Mesothelial cell of epicardium (in vitro differentiated cells): ENCODE measurements at regions not wholly inside any gene's neighbourhood (a gene's known extent, or its start where the extent isn't known, plus 50 kb on each side); places are given as distances from the start of the nearest gene placed in this dataset.

Experiments used
- DNase-seq, 2 experiments: peaks; one replicate each; pipeline ENCODE4 v3.0.0; 2021; ENCODE audit warnings: low spot score in 2 of 2; ENCODE audit not compliant: unreplicated experiment in 2 of 2
- H3K27ac Mint-ChIP-seq: 2 replicates; pipeline ENCODE4 v1.8.0; 2021; ENCODE audit warnings: mixed read lengths
- H3K27me3 Mint-ChIP-seq: 2 replicates; pipeline ENCODE4 v1.8.0; 2021; ENCODE audit warnings: low read depth, mixed read lengths
- H3K36me3 Mint-ChIP-seq: 2 replicates; pipeline ENCODE4 v1.8.0; 2021; ENCODE audit warnings: mixed read lengths
- H3K4me1 Mint-ChIP-seq: 2 replicates; pipeline ENCODE4 v1.8.0; 2021; ENCODE audit warnings: mixed read lengths
- H3K4me3 Mint-ChIP-seq: 2 replicates; pipeline ENCODE4 v1.8.0; 2021; ENCODE audit warnings: mild to moderate bottlenecking, moderate library complexity, mixed read lengths
- H3K9me3 Mint-ChIP-seq: 2 replicates; pipeline ENCODE4 v1.8.0; 2021; ENCODE audit warnings: mixed read lengths
- TF ChIP-seq, protein P1 (sequence below): fragments of 200-600 bp; sonication (generic); IDR thresholded peaks from one replicate; pipeline ENCODE4 v1.5.0; 2021; ENCODE audit warnings: antibody characterized with exemption; ENCODE audit not compliant: unreplicated experiment

DNA sequence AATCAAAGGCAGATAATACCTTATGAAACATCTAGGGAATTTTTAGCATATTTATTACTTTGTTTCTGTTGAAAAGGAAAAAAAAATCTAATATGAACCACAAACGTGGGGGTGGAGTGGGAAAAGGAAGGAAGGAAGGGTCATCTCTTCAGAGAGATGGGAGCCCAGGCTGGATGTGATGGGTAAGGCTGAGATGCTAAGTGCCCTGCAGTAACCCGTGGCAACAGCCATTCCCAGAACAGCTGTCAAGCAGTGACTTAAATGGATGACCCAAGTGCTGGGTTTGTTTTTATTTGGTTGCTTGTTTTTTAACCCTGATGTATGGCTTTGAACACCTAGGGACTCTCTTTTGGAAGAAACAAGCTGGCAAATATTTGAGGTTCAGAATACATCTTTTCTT lies 50.7 kb upstream of the KLF7 start:
- Mint-ChIP-seq H3K27me3 (peaks cover 34% of the 10 kb centered on the region), H3K36me3 (no peaks in the 10 kb centered on the region), H3K27ac (no peak overlapping the region), H3K4me1 (peaks cover 4% of the 10 kb centered on the region), H3K4me3 (no peak overlapping the region), H3K9me3 (peaks cover 4% of the 10 kb centered on the region)
- no peak for DNase-seq
- TF ChIP-seq, protein P1, sequence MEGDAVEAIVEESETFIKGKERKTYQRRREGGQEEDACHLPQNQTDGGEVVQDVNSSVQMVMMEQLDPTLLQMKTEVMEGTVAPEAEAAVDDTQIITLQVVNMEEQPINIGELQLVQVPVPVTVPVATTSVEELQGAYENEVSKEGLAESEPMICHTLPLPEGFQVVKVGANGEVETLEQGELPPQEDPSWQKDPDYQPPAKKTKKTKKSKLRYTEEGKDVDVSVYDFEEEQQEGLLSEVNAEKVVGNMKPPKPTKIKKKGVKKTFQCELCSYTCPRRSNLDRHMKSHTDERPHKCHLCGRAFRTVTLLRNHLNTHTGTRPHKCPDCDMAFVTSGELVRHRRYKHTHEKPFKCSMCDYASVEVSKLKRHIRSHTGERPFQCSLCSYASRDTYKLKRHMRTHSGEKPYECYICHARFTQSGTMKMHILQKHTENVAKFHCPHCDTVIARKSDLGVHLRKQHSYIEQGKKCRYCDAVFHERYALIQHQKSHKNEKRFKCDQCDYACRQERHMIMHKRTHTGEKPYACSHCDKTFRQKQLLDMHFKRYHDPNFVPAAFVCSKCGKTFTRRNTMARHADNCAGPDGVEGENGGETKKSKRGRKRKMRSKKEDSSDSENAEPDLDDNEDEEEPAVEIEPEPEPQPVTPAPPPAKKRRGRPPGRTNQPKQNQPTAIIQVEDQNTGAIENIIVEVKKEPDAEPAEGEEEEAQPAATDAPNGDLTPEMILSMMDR, result no peak

DNA sequence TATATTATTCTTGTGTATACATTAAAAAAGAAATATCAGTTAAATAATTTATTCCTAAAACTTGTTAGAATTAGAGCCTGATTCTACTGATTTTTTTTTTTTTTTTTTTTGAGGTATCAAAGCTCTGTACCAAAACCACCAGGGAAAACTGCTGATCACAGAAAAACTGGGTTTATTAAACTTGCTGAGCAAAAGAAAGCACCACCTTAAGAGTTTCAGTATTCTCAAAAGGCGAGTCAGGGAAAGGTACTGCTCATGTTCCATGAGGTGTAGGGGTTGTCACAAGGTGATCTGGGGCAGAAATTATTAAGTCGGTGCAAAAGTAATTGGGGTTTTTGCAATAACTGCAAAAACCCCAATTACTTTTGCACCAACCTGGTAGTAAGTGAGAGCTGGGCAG lies 51.7 kb upstream of the KLF7 start:
- TF ChIP-seq, protein P1, result no peak
- H3K4me3 Mint-ChIP-seq, result no peak overlapping the region
- H3K9me3 Mint-ChIP-seq, result no peaks in the 10 kb centered on the region
- no peak overlapping the region for H3K27ac Mint-ChIP-seq
- peaks cover 4% of the 10 kb centered on the region for H3K4me1 Mint-ChIP-seq
- H3K27me3 Mint-ChIP-seq, result peaks cover 42% of the 10 kb centered on the region
- no peaks in the 10 kb centered on the region for H3K36me3 Mint-ChIP-seq
- DNase-seq, result no peak

DNA sequence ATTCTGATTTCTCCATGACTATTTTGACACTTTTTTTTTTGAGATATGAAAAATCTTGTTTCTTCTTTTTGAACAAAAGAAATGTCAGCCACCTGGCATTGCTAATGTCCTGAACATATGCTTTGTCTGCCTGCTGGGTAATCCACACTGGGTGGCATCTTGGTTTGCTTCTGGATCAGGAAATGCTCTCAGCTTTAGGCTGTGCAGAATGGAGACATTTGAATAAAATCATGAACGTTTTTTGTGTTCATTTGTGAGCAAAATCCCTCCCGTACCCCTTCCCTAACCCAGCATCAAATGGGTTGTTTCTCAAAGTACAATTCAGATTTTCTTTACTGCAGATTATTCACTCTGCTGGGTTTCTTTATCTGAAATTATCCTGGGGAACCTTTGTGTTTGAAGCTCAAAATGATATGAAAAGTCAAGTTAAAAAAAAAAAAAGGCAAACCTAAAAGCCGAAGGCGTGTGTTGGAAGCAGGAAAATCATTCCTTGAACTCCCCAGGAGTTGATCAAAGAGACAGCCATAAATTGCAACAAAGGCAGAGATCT lies 53.4 kb upstream of the KLF7 start:
- no peak overlapping the region for H3K27ac Mint-ChIP-seq
- H3K4me3 Mint-ChIP-seq, result no peak overlapping the region
- TF ChIP-seq, protein P1, result no peak
- no peak for DNase-seq
- peaks cover 49% of the 10 kb centered on the region for H3K27me3 Mint-ChIP-seq
- no peaks in the 10 kb centered on the region for H3K9me3 Mint-ChIP-seq
- peaks cover 4% of the 10 kb centered on the region for H3K4me1 Mint-ChIP-seq
- H3K36me3 Mint-ChIP-seq, result no peaks in the 10 kb centered on the region

DNA sequence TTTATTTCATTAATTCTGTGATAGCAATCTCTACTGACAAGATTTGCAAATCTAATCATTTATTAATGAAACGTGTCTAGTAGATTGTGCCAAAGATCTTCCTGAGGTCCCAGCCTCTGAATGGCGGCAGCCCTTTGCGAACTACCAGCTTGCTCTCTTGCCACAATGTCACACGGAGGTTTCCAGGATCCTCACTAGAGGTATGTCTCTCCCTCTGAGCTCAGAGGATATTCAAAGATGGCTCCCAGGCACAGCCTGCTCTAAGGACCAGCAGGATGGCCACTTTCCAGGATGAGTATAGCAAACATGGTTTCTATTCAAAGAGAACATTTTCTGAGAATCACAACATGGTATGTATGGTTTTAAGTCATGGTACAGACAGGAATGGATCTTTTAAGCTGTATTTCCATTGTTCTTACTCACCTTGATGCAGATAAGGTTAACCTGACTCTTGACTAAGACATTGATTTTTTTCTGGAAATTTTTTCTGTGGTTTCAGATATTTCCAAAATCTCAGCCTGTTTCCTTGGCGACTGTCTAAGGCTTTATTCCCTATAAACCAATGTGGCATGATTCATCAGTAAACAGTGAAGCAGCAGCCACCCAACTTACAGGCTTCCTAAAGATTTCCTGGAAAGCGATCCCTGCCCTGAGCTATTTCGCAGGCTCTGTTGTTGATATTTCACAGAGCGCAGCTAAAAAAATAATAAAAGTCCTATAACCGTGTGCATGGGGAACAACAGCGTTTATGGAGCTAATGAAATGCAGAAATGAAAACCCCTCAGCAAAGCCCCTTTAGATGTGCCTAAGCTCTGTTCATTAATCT lies 54.1 kb upstream of the KLF7 start:
- H3K27me3 Mint-ChIP-seq, result peaks cover 52% of the 10 kb centered on the region
- H3K4me3 Mint-ChIP-seq, result no peak overlapping the region
- no peak for DNase-seq
- no peaks in the 10 kb centered on the region for H3K36me3 Mint-ChIP-seq
- H3K9me3 Mint-ChIP-seq, result no peaks in the 10 kb centered on the region
- H3K4me1 Mint-ChIP-seq, result peaks cover 4% of the 10 kb centered on the region
- H3K27ac Mint-ChIP-seq, result no peak overlapping the region
- TF ChIP-seq, protein P1, result no peak

DNA sequence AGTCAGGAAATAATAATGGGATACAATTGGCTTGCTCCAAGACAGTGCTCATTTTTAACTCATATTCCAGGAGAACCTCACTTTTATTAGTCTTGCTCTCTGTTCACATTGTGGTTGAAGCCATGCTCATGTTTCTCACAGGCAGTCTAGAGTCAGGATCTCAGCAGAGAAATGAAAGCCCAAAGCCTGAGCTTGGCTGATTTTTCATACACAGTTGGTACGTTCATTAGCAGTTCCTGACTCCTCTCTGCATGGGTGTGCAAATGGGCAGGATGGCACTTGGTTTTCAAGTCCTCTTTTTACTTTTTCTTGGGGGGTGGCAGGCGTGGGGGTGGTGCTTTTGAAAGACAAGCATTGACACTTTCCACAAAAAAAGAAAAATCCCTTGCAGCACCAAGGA lies 56.0 kb upstream of the KLF7 start:
- DNase-seq, result no peak
- H3K36me3 Mint-ChIP-seq, result no peaks in the 10 kb centered on the region
- no peaks in the 10 kb centered on the region for H3K9me3 Mint-ChIP-seq
- TF ChIP-seq, protein P1, result no peak
- no peak overlapping the region for H3K4me3 Mint-ChIP-seq
- peaks cover 52% of the 10 kb centered on the region for H3K27me3 Mint-ChIP-seq
- H3K27ac Mint-ChIP-seq, result no peak overlapping the region
- H3K4me1 Mint-ChIP-seq, result peaks cover 6% of the 10 kb centered on the region
